Duodenal mucosa (tissue), 2 donors: ENCODE measurements at regions not wholly inside any gene's neighbourhood (a gene's known extent, or its start where the extent isn't known, plus 50 kb on each side); places are given as distances from the start of the nearest gene placed in this dataset.

Experiments
- H3K27ac ChIP-seq: one replicate; pipeline ENCODE4 v1.7.0; 2013; ENCODE audit warnings: low read depth, low read length
- H3K27me3 ChIP-seq, 2 donors: one replicate each; pipeline ENCODE4 v1.7.0; 2013; ENCODE audit warnings: low read length in 2 of 2, control low read depth in 1 of 2; ENCODE audit not compliant: insufficient read depth in 2 of 2, control insufficient read depth in 1 of 2
- H3K36me3 ChIP-seq, 2 donors: one replicate each; pipeline ENCODE4 v1.7.0; 2013; ENCODE audit warnings: low read length in 2 of 2, control low read depth in 1 of 2; ENCODE audit not compliant: insufficient read depth in 2 of 2, control insufficient read depth in 1 of 2
- H3K4me1 ChIP-seq, 2 donors: one replicate each; pipeline ENCODE4 v1.7.0; 2013; ENCODE audit warnings: low read length in 2 of 2, control low read depth in 1 of 2; ENCODE audit not compliant: insufficient read depth in 2 of 2, control insufficient read depth in 1 of 2
- H3K4me3 ChIP-seq, 2 donors: one replicate each; pipeline ENCODE4 v1.7.0; 2013; ENCODE audit warnings: low read length in 2 of 2, low read depth in 1 of 2
- H3K9ac ChIP-seq, 2 donors: one replicate each; pipeline ENCODE4 v1.7.0; 2013; ENCODE audit warnings: low read length in 2 of 2, low read depth in 1 of 2
- H3K9me3 ChIP-seq, 2 donors: one replicate each; pipeline ENCODE4 v1.7.0; 2013; ENCODE audit warnings: low read length in 2 of 2, control low read depth in 1 of 2; ENCODE audit not compliant: control insufficient read depth in 1 of 2

- no peaks in the 10 kb centered on the region for H3K4me1 ChIP-seq
- no peaks in the 10 kb centered on the region for H3K36me3 ChIP-seq
- H3K27ac ChIP-seq, result no peak overlapping the region
- H3K4me3 ChIP-seq, result no peak overlapping the region
- H3K9me3 ChIP-seq, result no peaks in the 10 kb centered on the region
- no peak overlapping the region for H3K9ac ChIP-seq
- no peaks in the 10 kb centered on the region for H3K27me3 ChIP-seq
Observed at GRCh38 chr14:86902176-86902950, 1090.6 kb downstream of the GALC start.

- H3K27ac ChIP-seq, result no peak overlapping the region
- H3K4me3 ChIP-seq, result no peak overlapping the region
- H3K9ac ChIP-seq, result no peak overlapping the region
- H3K36me3 ChIP-seq, result no peaks in the 10 kb centered on the region
- H3K9me3 ChIP-seq, result no peaks in the 10 kb centered on the region
- no peaks in the 10 kb centered on the region for H3K27me3 ChIP-seq
- no peaks in the 10 kb centered on the region for H3K4me1 ChIP-seq
Observed at GRCh38 chr14:86897704-86898513, 1095.1 kb downstream of the GALC start.

DNA sequence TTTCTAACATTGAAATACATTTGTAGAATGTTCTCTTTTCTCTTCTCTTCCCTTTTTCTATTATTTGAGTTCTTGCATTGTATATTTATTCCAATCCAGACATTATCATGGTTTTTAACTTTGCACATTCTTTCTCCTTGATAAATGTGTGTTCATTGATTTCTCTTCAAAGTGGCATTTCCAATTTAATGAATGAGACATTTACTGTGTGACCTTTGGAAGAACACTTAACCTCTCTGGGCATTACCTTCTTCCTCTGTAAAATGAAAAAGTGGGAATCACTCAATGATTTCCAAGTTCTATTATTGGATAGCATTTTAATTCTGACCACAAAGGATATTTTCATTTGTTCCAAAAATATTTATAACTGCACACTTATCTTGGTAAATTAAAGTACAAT, 1095.8 kb downstream of the GALC start:
- Histone ChIP-seq H3K9ac (no peak overlapping the region), H3K4me3 (no peak overlapping the region), H3K36me3 (no peaks in the 10 kb centered on the region), H3K9me3 (no peaks in the 10 kb centered on the region), H3K27me3 (no peaks in the 10 kb centered on the region), H3K4me1 (no peaks in the 10 kb centered on the region), H3K27ac (no peak overlapping the region)

GRCh38 chr14:86896701-86897100, 1096.3 kb downstream of the GALC start:
- Histone ChIP-seq H3K9me3 (no peaks in the 10 kb centered on the region), H3K27me3 (no peaks in the 10 kb centered on the region), H3K27ac (no peak overlapping the region), H3K36me3 (no peaks in the 10 kb centered on the region), H3K9ac (no peak overlapping the region), H3K4me1 (no peaks in the 10 kb centered on the region), H3K4me3 (no peak overlapping the region)

DNA sequence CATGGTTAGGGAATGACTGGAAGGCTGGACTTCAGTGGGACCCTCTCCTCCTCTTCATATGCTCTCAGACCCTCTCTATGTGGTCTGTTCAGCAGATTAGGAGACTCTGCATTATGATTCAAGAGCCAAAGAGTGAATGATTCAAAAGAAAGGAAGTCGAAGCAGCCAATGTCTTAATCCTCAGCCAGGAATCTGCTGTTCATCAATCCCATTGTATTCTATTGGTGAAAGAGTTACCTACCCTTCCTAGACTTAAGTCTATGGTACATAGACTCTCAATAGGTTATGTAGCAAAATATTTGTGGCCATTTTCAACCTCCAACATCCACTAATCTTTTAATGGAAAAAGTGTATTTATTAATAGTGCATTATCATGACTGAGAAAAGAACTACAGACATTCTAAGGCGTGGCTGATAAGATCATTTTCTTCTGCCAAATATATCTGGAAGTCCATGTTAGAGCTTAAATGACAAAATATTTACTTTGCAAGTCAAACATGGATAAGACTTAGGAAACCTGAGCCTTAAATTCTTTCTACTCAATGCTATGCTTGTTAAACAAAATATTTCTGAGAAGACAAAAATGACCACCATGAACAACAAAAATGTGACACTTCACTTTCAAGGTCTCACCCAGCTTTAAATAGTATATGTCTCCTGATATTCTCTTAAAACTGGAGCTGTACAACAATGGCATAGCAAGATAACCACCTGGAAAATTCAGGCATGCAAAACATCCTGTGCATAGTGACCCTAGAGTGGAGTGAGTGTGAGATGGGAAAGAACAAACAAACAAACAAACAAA, 1100.6 kb downstream of the GALC start:
- Histone ChIP-seq H3K4me1 (no peaks in the 10 kb centered on the region), H3K4me3 (no peak overlapping the region), H3K36me3 (no peaks in the 10 kb centered on the region), H3K9ac (no peak overlapping the region), H3K9me3 (peaks cover 0 to 6% of the 10 kb centered on the region in 2 donors), H3K27me3 (no peaks in the 10 kb centered on the region), H3K27ac (no peak overlapping the region)

GRCh38 chr14:86885280-86885679, 1107.7 kb downstream of the GALC start:
- H3K27me3 ChIP-seq, result no peaks in the 10 kb centered on the region
- H3K4me3 ChIP-seq, result no peak overlapping the region
- H3K9ac ChIP-seq, result no peak overlapping the region
- peaks cover 4 to 10% of the 10 kb centered on the region in 2 donors for H3K9me3 ChIP-seq
- no peak overlapping the region for H3K27ac ChIP-seq
- H3K4me1 ChIP-seq, result no peaks in the 10 kb centered on the region
- H3K36me3 ChIP-seq, result no peaks in the 10 kb centered on the region

GRCh38 chr14:86884498-86884897, 1108.5 kb downstream of the GALC start:
- Histone ChIP-seq H3K9me3 (peaks cover 4 to 10% of the 10 kb centered on the region in 2 donors), H3K27ac (no peak overlapping the region), H3K4me1 (no peaks in the 10 kb centered on the region), H3K9ac (no peak overlapping the region), H3K27me3 (no peaks in the 10 kb centered on the region), H3K4me3 (no peak overlapping the region), H3K36me3 (no peaks in the 10 kb centered on the region)

DNA sequence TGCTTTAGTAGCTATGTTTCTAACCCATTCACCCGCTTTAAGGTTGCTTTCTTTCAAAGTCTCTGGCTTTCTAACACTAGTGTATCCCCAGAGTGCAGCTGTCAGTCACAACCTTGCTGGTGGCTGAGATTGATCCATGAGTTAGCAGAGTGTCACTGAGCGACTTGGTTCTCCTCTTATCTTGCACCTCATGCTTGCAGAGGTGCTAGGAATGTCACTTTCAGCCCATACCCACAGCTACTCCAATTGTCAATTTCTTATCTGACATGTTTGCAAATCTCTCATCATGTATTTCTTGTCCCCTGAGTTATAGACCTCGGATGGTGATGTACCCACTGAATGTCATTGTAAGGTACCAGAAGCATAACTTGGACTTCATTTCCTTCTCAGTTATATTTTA, 1110.2 kb downstream of the GALC start:
- Histone ChIP-seq H3K27me3 (no peaks in the 10 kb centered on the region), H3K36me3 (no peaks in the 10 kb centered on the region), H3K4me3 (no peak overlapping the region), H3K9me3 (peaks cover 4% of the 10 kb centered on the region in 2 donors), H3K27ac (no peak overlapping the region), H3K9ac (no peak overlapping the region), H3K4me1 (no peaks in the 10 kb centered on the region)

- Histone ChIP-seq H3K4me1 (no peaks in the 10 kb centered on the region), H3K9me3 (no peaks in the 10 kb centered on the region), H3K27me3 (no peaks in the 10 kb centered on the region), H3K27ac (no peak overlapping the region), H3K4me3 (no peak overlapping the region), H3K36me3 (no peaks in the 10 kb centered on the region), H3K9ac (no peak overlapping the region)
Observed at GRCh38 chr14:86865934-86866333, 1127.0 kb downstream of the GALC start.

GRCh38 chr14:86858591-86858990, 1134.4 kb downstream of the GALC start:
- Histone ChIP-seq H3K36me3 (no peaks in the 10 kb centered on the region), H3K9me3 (peaks cover 0 to 3% of the 10 kb centered on the region in 2 donors), H3K9ac (no peak overlapping the region), H3K27me3 (no peaks in the 10 kb centered on the region), H3K4me3 (no peak overlapping the region), H3K4me1 (no peaks in the 10 kb centered on the region), H3K27ac (no peak overlapping the region)
